H1 (cell line): ENCODE measurements at regions not wholly inside any gene's neighbourhood (a gene's known extent, or its start where the extent isn't known, plus 50 kb on each side); places are given as distances from the start of the nearest gene placed in this dataset.

ENCODE experiments used
- CTCF ChIA-PET: fragments of 300-600 bp; sonication (Branson Sonifier 250); formaldehyde crosslinking; loops from one replicate; lab custom pipeline; 2021; ENCODE audit not compliant: partially characterized antibody; lab: Charles Lee
- POLR2A ChIA-PET: fragments of 300-600 bp; sonication (Branson Sonifier 250); formaldehyde crosslinking; loops from one replicate; lab custom pipeline; 2021; ENCODE audit warnings: inconsistent platforms; ENCODE audit not compliant: partially characterized antibody; lab: Charles Lee
- DNase-seq, 2 experiments: peaks; one replicate each; pipeline versions ENCODE4 v3.0.0 to v3.0.0-alpha.2; 2010 to 2022; ENCODE audit warnings: low spot score in 2 of 2, low read depth in 1 of 2, mixed read lengths in 1 of 2
- FAIRE-seq: peaks from 2 replicates; lab custom pipeline; 2011; peaks lifted over from hg19 to GRCh38; lab: Jason Lieb, UNC
- H2AFZ ChIP-seq: 2 replicates; pipeline ENCODE4 v1.8.1; 2012; ENCODE audit warnings: low read length, inconsistent platforms
- H2AK5ac ChIP-seq: 2 replicates; pipeline ENCODE4 v1.6.1; 2013; ENCODE audit warnings: low read depth, low read length
- H2BK120ac ChIP-seq: replicated peaks from 2 replicates; pipeline ENCODE3; 2013; ENCODE audit warnings: low read depth, low read length, inconsistent platforms
- H2BK12ac ChIP-seq: 2 replicates; pipeline ENCODE4 v1.6.1; 2013; ENCODE audit warnings: low read depth, low read length
- H2BK15ac ChIP-seq: 2 replicates; pipeline ENCODE4 v1.6.1; 2013; ENCODE audit warnings: low read length
- H2BK20ac ChIP-seq: 2 replicates; pipeline ENCODE4 v1.6.1; 2013; ENCODE audit warnings: low read length
- H2BK5ac ChIP-seq: 2 replicates; pipeline ENCODE4 v1.6.1; 2013; ENCODE audit warnings: low read depth, low read length
- H3K14ac ChIP-seq: 2 replicates; pipeline ENCODE4 v1.6.1; 2013; ENCODE audit warnings: inconsistent platforms; ENCODE audit not compliant: insufficient read length
- H3K18ac ChIP-seq: 2 replicates; pipeline ENCODE4 v1.6.1; 2013; ENCODE audit warnings: low read length; ENCODE audit errors: extremely low read depth
- H3K23ac ChIP-seq: 2 replicates; pipeline ENCODE4 v1.6.1; 2013; ENCODE audit warnings: inconsistent platforms; ENCODE audit not compliant: insufficient read length
- H3K23me2 ChIP-seq: 2 replicates; pipeline ENCODE4 v1.6.1; 2013; ENCODE audit warnings: low read depth, low read length
- H3K27ac ChIP-seq: 2 replicates; pipeline ENCODE4 v1.6.1; 2011; ENCODE audit warnings: low read depth, low read length, inconsistent platforms
- H3K27me3 ChIP-seq, 4 experiments: replicated peaks in 1 of 4; 1 replicate in 1 of 4; 2 replicates in 3 of 4; pipeline versions ENCODE4 v1.6.1 to v1.8.1; 2011 to 2013; ENCODE audit warnings: low read length in 3 of 4, mild to moderate bottlenecking in 3 of 4, inconsistent platforms in 2 of 4, mixed read lengths in 2 of 4, moderate library complexity in 1 of 4; ENCODE audit not compliant: control insufficient read depth in 3 of 4, insufficient read depth in 3 of 4; ENCODE audit errors: extremely low read depth in 1 of 4
- H3K36me3 ChIP-seq, 4 experiments: 2 replicates each; pipeline versions ENCODE4 v1.6.1 to v1.8.1; 2011 to 2013; ENCODE audit warnings: mild to moderate bottlenecking in 4 of 4, low read length in 3 of 4, moderate library complexity in 2 of 4, control low read depth in 1 of 4, inconsistent platforms in 1 of 4; ENCODE audit not compliant: insufficient read depth in 4 of 4, control insufficient read depth in 2 of 4
- H3K4ac ChIP-seq: replicated peaks from 2 replicates; pipeline ENCODE3; 2013; ENCODE audit warnings: low read length, low read depth, mixed read lengths, inconsistent platforms; ENCODE audit not compliant: insufficient read length
- H3K4me1 ChIP-seq, 4 experiments: replicated peaks in 1 of 4; 1 replicate in 1 of 4; 2 replicates in 3 of 4; pipeline versions ENCODE4 v1.6.1 to v1.8.1; 2011 to 2013; ENCODE audit warnings: low read length in 3 of 4, inconsistent platforms in 2 of 4, mixed read lengths in 1 of 4; ENCODE audit not compliant: insufficient read depth in 4 of 4, control insufficient read depth in 3 of 4
- H3K4me2 ChIP-seq, 2 experiments: 2 replicates each; pipeline versions ENCODE4 v1.6.1 to v1.8.1; 2011 to 2013; ENCODE audit warnings: low read depth in 2 of 2, low read length in 2 of 2, control low read depth in 1 of 2, inconsistent platforms in 1 of 2, mild to moderate bottlenecking in 1 of 2; ENCODE audit not compliant: insufficient read depth in 1 of 2
- H3K4me3 ChIP-seq, 4 experiments: fragments of 200-600, 300-600 bp in 1 of 4; sonication (generic), shearing (Covaris generic), sonication (Bioruptor Twin) in 1 of 4; 2 replicates each; pipeline versions ENCODE4 v1.5.1 to v1.8.1; 2011 to 2016; ENCODE audit warnings: low read length in 4 of 4, low read depth in 3 of 4, control low read depth in 2 of 4, inconsistent platforms in 2 of 4, mild to moderate bottlenecking in 2 of 4, mixed read lengths in 1 of 4, moderate library complexity in 1 of 4; ENCODE audit not compliant: insufficient read depth in 2 of 4; ENCODE audit errors: extremely low read depth in 1 of 4
- H3K56ac ChIP-seq: replicated peaks from 2 replicates; pipeline ENCODE3; 2013; ENCODE audit warnings: low read depth, mild to moderate bottlenecking, mixed read lengths, low read length, inconsistent platforms; ENCODE audit not compliant: insufficient read length
- H3K79me1 ChIP-seq: 2 replicates; pipeline ENCODE4 v1.6.1; 2013; ENCODE audit warnings: low read depth, low read length, control low read depth
- H3K79me2 ChIP-seq, 2 experiments: 2 replicates each; pipeline versions ENCODE4 v1.6.1 to v1.8.1; 2012 to 2013; ENCODE audit warnings: low read length in 2 of 2, mild to moderate bottlenecking in 2 of 2, inconsistent platforms in 1 of 2; ENCODE audit not compliant: insufficient read depth in 2 of 2, control insufficient read depth in 1 of 2
- H3K9ac ChIP-seq, 4 experiments: replicated peaks in 1 of 4; 1 replicate in 1 of 4; 2 replicates in 3 of 4; pipeline versions ENCODE4 v1.6.1 to v1.8.1; 2011 to 2013; ENCODE audit warnings: low read depth in 3 of 4, low read length in 3 of 4, control low read depth in 2 of 4, mild to moderate bottlenecking in 2 of 4, moderate library complexity in 2 of 4, inconsistent platforms in 1 of 4; ENCODE audit errors: extremely low read depth in 1 of 4
- H3K9me3 ChIP-seq, 2 experiments: 2 replicates each; pipeline versions ENCODE4 v1.6.1 to v1.8.1; 2012 to 2013; ENCODE audit warnings: mild to moderate bottlenecking in 2 of 2, moderate library complexity in 2 of 2, control low read depth in 1 of 2, inconsistent platforms in 1 of 2, low read depth in 1 of 2, low read length in 1 of 2, mixed read lengths in 1 of 2; ENCODE audit not compliant: insufficient read depth in 2 of 2
- H4K20me1 ChIP-seq, 2 experiments: replicated peaks in 1 of 2; 2 replicates each; pipeline versions ENCODE3 to v1.8.1; 2011 to 2013; ENCODE audit warnings: inconsistent platforms in 2 of 2, low read length in 2 of 2, mild to moderate bottlenecking in 1 of 2; ENCODE audit not compliant: insufficient read depth in 2 of 2, control insufficient read depth in 1 of 2
- H4K5ac ChIP-seq: 2 replicates; pipeline ENCODE4 v1.6.1; 2013; ENCODE audit warnings: low read length, low read depth, mixed read lengths, inconsistent platforms; ENCODE audit not compliant: insufficient read length
- H4K8ac ChIP-seq: 2 replicates; pipeline ENCODE4 v1.8.0; 2013; ENCODE audit warnings: mild to moderate bottlenecking, moderate library complexity, low read length, inconsistent platforms; ENCODE audit not compliant: insufficient read depth; ENCODE audit errors: extremely low read depth
- H4K91ac ChIP-seq: replicated peaks from 2 replicates; pipeline ENCODE3; 2013; ENCODE audit warnings: low read length, mixed read lengths, inconsistent platforms; ENCODE audit not compliant: insufficient read length
- BRCA1 ChIP-seq: IDR thresholded peaks from 2 replicates; pipeline ENCODE4 v1.6.1; 2012; ENCODE audit warnings: low read depth, low read length, improper control_type of control experiment
- CHD2 ChIP-seq: IDR thresholded peaks from 2 replicates; pipeline ENCODE4 v1.6.1; 2012; ENCODE audit warnings: low read length, improper control_type of control experiment
- CREB1 ChIP-seq: IDR thresholded peaks from 2 replicates; pipeline ENCODE4 v1.6.1; 2012; ENCODE audit warnings: inconsistent platforms
- FOSL1 ChIP-seq: IDR thresholded peaks from 2 replicates; pipeline ENCODE4 v1.6.1; 2011; ENCODE audit warnings: mild to moderate bottlenecking, low read depth, low read length, moderate library complexity; ENCODE audit not compliant: insufficient read depth
- KDM5A ChIP-seq: fragments of 200-600 bp; IDR thresholded peaks from 2 replicates; pipeline ENCODE4 v1.7.1; 2012; ENCODE audit warnings: mild to moderate bottlenecking, low read length, inconsistent platforms, mixed read lengths
- PHF8 ChIP-seq: fragments of 200-600 bp; sonication (generic); conservative IDR thresholded peaks from 2 replicates; pipeline ENCODE4 v1.7.1; 2012; ENCODE audit warnings: low read depth, mild to moderate bottlenecking, inconsistent platforms, low read length, moderate library complexity
- USF2 ChIP-seq: IDR thresholded peaks from 2 replicates; pipeline ENCODE4 v1.6.1; 2011; ENCODE audit warnings: low read length, improper control_type of control experiment

- DNase-seq, result no peak
- no peak overlapping the region for H2BK5ac ChIP-seq
- TF ChIP-seq PHF8 (no peak), BRCA1 (no peak), FOSL1 (no peak), USF2 (no peak), CHD2 (no peak), CREB1 (no peak), KDM5A (no peak)
- H3K27me3 ChIP-seq, result no peaks in the 10 kb centered on the region
- no peaks in the 10 kb centered on the region for H3K23me2 ChIP-seq
- no peak overlapping the region for H3K56ac ChIP-seq
- ChIA-PET POLR2A (no interaction called here), CTCF (interaction anchor here (0.6 to 1.3 kb wide), 3 partner anchors 59 to 1616 kb away, joined by 3 read pairs; no protein-coding TSS in a partner anchor)
- H3K4me2 ChIP-seq, result no peak overlapping the region
- no peak overlapping the region for H4K91ac ChIP-seq
- no peak for FAIRE-seq
- H2BK120ac ChIP-seq, result no peak overlapping the region
- H3K9me3 ChIP-seq, result no peaks in the 10 kb centered on the region
- no peak overlapping the region for H3K9ac ChIP-seq
- H3K4ac ChIP-seq, result no peak overlapping the region
- H2BK15ac ChIP-seq, result no peak overlapping the region
- H2BK12ac ChIP-seq, result no peak overlapping the region
- H2BK20ac ChIP-seq, result no peak overlapping the region
- no peaks in the 10 kb centered on the region for H3K36me3 ChIP-seq
- no peak overlapping the region for H4K5ac ChIP-seq
- no peak overlapping the region for H4K8ac ChIP-seq
- H3K4me1 ChIP-seq, result peaks cover 4 to 14% (median 5%) of the 10 kb centered on the region in 4 experiments; a peak in 6 of 7 replicates
- H3K4me3 ChIP-seq, result no peak overlapping the region
- H3K23ac ChIP-seq, result no peak overlapping the region
- H3K79me2 ChIP-seq, result no peaks in the 10 kb centered on the region
- no peak overlapping the region for H2AFZ ChIP-seq
- no peak overlapping the region for H3K18ac ChIP-seq
- H4K20me1 ChIP-seq, result no peaks in the 10 kb centered on the region
- H3K14ac ChIP-seq, result no peak overlapping the region
- H3K79me1 ChIP-seq, result no peaks in the 10 kb centered on the region
- no peak overlapping the region for H3K27ac ChIP-seq
- H2AK5ac ChIP-seq, result no peak overlapping the region
These were observed 51.8 kb upstream of the MYCBP2 start for GRCh38 chr13:77378662-77379061.
